Left lobe of liver (tissue), 2 donors: ENCODE measurements at regions not wholly inside any gene's neighbourhood (a gene's known extent, or its start where the extent isn't known, plus 50 kb on each side); places are given as distances from the start of the nearest gene placed in this dataset.
"Not testable (repeated sequence)": the region's sequence is repeated elsewhere in the genome, so short reads cannot be mapped to it uniquely, and the experiment has no call there.

Source experiments
- ATAC-seq: fragments of 200-7000 bp; cut with Tn5 transposase; one replicate; pipeline ENCODE4 v1.9.1; 2020; ENCODE audit warnings: mild to moderate bottlenecking, moderate library complexity
- DNase-seq: peaks from one replicate; pipeline ENCODE4 v3.0.0-alpha.2; 2020; ENCODE audit warnings: low spot score
- donor health status: DM: no; HTN: no; CAD: no; lungs with moderate emphysema.
- donor health status: DM: no; HTN: yes; CAD: no.

DNA sequence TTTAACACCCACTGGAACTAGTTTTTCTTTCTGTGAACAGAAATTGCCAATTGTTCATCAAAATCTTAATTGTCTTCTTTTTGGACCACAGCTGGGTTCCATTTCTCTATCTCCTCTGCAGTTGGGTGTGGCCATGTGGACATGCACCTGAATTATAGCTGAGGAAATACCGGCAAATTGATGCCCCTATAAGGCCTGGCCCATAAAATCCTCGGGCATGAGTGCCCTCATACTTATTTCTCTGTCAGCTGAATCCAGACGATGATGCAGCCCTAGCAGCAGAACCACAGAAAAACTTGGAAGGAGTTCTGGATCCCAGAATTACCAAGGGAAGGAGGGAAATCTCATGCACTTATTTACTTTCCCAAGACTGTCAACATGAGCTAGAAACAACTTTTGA, 249.0 kb downstream of the CYRIA start:
- DNase-seq = no peak
- no peak for ATAC-seq

DNA sequence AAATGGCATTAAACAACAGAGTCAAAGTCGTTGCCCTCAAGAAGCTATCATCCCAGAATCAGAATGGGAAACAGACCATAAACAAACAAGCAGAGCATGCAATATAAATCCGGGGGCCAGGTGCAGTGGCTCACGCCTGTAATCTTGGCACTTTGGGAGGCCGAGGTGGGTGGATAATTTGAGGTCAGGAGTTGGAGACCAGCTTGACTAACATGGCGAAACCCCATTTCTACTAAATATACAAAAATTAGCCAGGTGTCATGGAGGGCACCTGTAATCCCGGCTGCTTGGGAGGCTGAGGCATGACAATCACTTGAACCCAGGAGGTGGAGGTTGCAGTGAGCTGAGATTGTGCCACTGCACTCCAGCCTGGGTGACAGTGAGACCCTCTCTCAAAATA, 249.8 kb downstream of the CYRIA start:
- not testable (repeated sequence) for ATAC-seq, DNase-seq

DNA sequence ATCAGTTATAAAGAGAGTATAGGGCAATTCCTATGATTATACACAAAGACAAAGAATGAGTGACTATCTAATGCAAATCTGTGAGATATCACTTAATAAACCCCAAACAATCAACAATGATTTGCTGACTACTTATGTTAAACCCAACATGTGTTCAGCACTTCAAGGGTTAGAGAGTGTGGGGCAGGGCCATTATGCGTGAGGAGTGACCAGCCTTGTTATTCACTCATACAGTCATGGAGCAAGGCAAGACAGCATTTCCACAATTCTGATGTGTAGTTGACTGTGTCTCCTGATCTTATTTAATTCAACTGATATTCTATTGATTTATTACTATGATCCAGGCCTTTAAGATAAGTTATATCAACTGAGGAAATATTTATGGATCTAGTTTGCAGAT, 251.7 kb downstream of the CYRIA start:
- ATAC-seq = no peak
- no peak for DNase-seq

DNA sequence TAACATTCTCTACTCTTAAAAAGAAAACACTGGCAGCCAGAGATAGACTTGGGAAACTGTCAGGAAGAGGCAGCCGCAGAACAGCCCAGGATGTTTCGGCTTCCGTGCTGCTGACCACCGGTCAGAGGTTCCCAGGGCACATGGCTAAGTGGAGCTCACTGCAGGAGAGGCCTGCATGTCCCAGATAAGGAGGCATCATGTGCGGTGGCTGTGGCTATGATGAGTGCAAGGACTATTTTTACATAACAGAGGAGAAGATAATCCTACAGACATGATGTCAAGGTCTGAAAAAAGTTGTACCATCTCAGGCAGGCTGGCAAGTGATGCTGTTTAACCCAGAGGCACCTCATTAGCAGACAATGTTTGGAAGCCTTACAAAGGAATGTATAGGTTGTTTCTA, 252.3 kb downstream of the CYRIA start:
- ATAC-seq = no peak

DNA sequence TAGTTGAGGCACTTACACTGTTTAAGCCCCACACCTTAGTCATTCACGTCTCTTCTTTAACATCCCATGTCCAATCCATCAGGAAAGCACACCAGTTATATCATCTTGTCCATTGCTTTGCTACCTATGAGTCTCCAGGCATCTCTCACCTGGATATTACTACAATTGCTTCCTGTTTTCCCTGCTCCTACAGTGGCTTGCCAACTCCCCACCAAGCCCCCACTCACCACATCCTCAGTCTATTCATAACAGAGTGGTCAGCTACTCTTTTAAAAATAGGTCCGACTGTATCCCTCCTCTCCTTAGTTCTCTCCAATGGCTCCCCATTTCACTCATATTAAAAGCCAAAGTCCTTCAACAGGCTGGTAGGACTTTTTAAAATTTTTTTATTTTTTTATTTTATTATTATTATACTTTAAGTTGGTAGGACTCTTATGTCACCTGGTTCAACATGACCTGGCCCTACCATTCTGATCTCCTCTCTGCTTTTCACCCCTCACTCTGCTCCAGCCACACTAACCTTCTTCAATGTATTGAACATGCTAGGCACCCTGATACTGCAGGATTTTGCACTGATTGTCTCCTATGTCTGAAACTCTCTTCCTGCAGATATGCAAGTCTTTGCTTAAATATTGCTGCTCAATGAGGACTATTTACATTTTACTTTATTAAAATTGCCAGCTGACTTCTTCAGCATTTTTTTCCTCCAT, 253.2 kb downstream of the CYRIA start:
- no peak for ATAC-seq
- no peak for DNase-seq

More for the DNA sequence above, 252.3 kb downstream of the CYRIA start:
- DNase-seq = no peak

DNA sequence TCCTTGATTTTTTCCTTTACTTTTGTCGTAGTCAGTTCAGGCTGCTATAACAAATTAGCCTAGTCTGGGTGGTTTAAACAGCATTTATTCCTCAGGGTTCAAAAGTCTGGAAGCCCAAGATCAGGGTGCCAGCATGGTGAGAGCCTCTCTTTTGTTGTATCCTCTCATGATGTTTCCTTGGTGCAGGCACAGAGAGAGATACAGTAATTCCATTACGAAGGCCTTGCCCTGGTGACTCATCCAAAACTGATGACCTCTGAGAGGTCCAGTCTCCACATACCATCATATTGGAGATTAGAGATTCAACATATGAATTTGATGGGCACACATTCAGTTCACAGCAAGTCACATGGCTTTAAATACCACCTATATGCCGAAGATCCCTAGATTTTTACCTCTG, 253.8 kb downstream of the CYRIA start:
- ATAC-seq (no peak), DNase-seq (no peak)

DNA sequence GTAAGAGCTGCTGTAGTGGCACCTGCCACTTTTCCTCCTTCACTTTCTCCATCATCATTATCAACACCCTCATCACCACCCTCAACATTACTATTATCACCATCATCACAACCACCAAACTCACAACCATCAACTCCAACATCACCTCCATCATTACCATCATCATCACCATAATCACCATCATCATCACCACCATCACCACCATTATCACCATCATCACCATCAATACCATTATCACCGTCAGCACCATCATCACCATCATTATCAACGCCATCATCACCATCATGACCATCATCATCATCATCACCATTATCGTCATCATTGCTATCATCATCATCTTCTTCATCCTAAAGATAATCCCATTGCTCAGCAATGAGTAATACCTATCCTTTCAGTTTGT, 255.8 kb downstream of the CYRIA start:
- no peak for ATAC-seq

DNA sequence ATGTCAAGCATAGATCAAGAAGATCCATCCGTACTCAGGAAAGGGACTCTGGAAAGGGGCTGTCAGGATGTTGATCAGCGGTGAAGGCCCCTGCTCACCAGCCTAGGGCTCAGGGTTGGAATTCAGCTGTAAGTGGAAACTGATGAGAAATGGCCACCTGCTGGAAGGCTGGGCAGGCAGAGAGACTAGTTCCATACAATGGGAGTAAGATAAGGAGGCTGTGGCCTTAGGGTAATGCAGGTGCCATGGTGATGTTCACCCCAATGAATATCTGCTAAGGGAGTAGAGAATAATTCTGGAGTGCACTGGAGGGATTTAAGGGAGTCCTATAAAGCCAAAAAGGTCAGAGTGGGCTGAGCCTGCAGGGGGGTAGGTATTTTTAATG, 256.6 kb downstream of the CYRIA start:
- no peak for DNase-seq
- ATAC-seq = no peak

More for the DNA sequence above, 255.8 kb downstream of the CYRIA start:
- no peak for DNase-seq

DNA sequence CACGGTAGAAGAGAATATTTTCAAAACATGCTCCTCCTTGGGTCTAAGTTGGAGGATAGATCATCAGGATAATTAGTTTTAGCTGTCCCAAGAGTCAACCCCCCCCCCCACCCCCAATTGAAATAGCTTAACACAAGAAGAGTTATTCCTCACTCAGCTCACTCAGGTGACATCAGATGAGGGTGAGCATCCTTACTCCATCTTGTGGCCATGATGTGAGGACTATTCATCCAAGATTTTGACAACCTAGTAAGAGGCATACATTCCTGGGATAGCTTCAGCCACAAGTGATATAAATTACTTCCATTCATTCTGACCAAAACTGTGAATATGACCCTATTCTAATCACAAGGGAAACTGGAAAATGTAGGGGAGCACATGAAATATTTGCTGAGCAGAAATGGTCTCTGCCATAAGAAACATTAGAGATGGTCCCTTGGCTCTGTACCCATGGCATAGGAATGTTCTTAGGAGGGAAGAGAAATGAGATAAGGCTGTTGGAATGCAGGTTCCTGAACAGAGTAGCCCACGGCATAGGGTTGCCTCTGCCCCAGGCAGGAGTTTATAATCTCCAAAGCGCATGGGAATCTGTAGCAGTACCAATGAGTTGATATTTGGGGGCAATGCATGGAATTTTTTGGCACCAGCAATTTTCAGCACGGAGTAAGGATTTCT, 257.2 kb downstream of the CYRIA start:
- DNase-seq (no peak), ATAC-seq (no peak)

DNA sequence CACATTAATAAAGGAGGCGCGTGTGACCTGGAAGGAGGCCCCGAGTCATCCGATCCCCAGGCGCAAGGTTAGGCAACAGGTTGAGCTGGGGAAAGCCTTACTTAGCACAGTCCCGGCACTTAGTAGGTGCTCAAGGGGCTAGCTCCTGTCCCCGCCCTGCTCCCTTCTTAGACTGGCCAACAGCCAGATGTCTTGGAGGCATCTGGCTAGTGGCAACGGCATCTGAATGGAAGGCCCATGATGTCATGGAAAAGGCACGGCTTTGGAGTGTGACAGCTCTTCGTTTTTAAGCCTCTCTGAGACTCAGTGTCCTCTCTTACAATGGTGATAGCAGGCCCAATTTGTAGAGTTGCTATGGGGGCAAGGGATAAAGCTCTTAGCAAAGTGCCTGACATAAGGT, 258.3 kb downstream of the CYRIA start:
- DNase-seq (no peak), ATAC-seq (no peak)

DNA sequence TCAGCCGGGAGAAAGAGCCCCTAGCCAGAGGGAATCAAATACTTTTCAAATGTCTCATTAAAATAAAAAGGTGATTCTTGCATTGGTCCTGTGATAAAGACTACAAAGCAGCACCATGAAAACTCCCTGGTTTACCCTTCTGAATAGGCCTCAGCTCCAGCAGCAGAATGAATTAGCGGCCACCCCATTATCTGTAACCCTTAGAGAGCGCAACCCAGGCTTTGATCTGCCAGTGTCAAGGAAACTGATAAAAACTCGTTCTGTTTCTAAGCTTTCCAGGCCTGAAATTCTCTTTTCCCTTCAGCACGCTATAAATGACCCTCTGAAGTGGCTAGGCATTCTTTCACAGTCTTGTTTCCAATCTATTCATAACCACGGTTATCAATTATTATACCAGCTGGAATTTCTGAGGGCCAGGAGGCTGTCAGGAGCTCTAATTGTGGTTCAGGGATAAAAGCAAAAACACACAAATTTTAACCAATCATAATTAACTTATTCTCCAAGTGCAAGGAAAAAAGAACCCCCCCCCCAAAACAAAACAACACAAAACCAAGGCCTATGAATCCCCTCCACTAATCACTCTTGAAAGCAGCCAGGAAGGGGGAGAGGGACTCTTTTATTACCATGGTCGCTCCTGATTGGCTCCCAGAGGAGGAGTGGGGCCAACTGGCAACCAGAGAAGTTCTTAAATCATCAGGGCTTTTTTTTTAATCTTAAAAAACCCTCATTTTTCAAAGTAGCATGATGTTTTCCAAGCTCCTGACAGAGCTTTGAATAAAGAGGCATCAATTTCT, 258.9 kb downstream of the CYRIA start:
- ATAC-seq (no peak), DNase-seq (no peak)

DNA sequence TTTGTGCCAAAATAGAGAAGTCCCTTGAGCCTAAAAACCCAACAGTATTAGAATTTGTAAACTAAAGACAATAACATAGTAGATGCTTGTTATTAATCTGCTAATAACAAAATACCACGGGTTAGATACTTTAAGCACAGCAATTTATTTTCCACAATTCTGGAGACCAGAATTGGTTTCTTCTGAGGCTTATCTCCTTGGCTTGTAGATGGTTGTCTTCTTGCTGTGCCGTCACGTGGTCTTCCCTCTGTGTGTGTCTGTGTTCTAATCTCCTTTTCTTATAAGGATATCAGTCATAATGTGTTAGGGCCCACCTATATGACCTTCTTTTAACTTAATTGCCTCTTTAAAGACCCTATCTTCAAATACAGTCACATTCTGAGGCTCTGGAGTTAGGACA, 260.1 kb downstream of the CYRIA start:
- DNase-seq (no peak), ATAC-seq (no peak)

DNA sequence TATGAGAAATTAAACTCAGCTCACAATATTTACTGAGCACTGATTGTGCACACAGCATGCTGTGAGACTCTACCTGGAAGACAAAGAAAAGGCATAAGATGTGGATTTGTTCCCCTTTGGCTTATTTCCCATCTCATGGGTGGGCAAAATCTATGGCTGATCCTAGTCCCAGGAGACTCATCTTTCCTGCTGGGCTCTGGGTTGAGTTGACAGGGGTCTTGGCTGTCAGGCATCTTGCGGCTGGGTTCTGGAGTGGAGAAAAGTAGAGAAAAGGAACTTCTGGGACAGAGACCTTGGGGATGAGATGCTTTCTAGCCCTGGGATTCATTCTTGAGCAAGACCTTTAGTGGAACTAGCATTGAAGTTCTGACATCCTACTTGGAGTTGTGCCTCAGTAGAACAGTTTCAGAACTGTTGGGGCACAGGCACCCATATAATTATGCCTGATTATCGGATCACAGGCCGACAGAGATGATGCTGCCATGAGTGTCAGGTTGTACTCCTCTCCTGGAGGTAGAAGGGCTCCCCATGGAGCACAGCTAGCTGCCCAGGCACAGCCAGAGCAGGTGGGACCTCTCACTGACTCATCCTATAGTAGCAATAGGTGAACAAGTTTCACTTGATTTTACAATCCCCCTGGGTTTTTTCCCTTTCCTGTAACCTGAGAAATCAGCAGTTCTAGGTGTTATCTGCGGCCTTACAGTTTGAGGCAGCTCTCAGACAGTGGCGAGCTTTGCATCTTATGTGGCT, 260.9 kb downstream of the CYRIA start:
- no peak for ATAC-seq
- no peak for DNase-seq

DNA sequence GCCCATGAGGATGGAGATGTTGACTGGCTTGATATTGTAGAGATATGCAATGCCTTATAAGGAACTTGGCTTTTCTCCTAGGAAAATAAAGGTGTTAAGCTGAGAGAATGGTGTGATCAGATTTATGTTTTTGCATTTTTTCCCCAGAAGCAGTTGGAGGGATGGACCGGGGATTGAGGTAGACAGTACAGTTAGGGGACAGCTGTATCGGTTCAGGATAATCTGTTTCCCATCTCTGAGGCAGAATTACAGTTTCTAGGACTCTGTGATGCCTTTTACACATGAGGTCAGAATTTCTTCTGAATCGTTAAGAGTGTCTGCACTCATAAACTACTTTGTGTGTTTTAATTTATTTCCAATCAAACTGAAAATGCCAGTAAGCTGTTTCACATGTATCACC, 261.5 kb downstream of the CYRIA start:
- ATAC-seq (no peak), DNase-seq (no peak)

DNA sequence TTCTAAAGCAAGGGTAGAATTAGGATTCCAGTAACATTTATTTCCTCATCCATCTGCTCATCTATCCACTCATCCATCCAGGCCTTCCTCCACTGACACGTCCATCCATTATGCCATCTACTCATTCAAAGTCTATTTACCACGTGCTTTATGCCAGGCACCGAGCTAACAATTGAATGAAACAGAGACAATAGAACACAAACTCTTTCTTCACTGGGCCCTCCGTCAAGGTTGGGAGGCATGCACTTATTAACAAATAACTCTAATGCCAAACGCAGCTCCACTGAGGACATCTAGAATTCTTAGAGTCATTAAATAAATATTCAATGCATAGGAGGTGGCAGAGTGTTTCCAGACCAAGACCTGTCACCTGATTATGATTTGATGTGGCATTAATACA, 262.7 kb downstream of the CYRIA start:
- no peak for ATAC-seq
- no peak for DNase-seq

DNA sequence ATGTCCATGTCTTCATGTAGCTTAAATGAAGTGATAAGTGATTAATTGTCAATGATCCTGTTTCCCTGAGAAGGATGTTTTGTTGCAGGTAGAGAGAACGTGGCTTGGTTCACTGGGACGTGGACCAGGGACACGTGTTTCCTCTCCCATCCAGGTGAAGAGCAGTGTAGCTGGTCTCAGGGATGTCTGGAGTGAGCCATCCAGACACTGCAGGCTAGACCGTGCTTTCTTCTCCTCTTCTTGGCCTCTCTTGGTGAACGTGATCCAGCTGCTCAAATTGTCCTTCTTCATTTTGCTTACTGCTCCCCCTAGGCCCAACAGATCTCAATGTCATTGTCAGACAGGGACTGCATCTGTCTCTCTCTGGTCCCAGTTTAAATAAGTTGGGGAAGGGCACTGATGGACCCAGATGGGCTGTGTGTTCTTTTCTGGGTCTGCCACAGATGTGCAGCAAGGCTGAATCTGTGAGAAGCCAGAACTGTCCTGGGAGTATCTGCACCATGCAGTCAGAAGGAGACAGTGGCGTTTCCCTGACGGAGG, 263.8 kb downstream of the CYRIA start:
- no peak for DNase-seq
- no peak for ATAC-seq

DNA sequence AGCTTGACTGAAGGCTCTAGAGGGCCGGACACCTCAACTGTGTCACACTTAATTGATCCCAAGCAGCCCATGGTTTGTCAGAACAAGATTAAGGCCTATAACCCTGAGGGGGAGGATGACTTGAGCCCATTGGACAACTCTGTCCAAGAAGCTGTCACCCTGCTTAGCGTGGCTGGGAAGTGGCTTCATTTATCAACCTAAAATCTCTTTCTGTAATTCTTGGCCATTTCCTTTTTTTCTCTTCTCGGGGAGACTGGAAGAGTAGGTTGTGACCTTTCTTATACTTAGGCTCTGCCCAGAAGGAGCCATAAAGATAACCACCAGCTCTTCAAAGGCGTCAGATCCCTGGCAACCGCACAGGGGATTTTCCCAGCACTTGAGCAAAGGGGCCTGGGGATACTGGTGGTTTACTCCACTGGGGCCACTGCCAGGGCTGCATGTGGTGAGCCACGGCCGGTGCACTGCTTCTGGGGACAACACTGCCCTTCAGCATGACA, 265.5 kb downstream of the CYRIA start:
- no peak for DNase-seq
- no peak for ATAC-seq

DNA sequence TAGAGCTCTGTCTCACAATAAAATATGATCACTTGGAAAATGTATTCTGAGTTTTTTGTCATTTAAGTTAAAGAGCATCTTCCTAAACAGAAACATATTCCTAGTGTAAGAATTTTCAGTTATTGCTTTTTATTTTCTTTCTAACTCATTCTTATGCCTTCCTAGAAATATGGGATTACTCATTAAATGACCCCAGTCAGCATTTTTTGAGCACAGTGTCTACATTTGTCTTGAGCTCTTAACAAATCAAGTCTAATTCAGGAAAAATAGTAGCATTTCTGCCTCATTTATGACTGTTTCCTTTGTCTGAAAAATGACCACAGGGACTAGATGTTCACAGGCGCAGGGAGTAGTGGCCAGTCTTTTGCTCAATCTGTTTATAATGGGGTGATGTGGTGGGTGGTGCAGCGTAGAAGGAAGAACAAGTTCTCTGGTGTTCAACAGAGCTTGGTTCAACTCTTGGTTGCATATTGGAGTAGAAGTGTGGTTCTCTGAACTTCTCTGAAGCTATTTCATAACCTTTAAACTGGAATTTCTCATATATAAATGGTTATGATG, 267.1 kb downstream of the CYRIA start:
- DNase-seq (no peak), ATAC-seq (no peak)

DNA sequence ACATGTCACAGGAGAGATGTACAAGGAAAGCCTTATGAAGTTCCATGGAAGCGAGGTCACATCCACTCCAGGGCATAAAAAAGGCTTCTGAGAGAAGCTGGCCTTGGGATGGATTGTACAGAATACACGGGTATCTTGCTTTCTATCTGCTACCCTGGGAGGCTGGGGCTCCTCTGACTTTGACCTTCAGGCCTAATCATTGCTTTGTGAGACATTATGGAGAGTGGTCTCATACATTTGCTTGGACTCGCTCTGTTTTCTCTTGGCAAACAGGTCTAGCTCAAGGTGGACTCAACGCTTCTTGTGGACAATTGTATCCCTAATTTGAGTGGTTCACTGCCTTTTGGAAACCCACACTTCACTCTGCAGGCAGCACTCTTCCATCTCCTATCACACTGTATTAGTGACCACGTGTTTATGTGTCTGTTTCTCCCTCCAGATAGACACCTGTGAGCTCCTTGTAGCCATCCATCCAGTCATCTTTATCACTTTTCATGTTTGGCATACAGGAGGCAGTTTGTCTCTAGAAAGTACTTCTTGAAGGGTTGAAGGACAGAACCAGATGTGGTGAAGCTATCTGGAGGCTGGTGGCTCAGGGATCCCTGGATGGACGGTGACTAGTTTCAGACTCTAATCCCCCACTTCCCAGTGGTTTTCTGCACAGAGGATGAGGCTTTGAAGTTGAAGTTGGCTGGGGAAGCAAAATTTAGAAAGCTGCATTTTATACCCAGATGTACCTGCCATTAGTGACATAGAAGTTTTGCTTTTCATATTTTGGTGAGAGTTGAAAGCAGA, 267.8 kb downstream of the CYRIA start:
- ATAC-seq = no peak

DNA sequence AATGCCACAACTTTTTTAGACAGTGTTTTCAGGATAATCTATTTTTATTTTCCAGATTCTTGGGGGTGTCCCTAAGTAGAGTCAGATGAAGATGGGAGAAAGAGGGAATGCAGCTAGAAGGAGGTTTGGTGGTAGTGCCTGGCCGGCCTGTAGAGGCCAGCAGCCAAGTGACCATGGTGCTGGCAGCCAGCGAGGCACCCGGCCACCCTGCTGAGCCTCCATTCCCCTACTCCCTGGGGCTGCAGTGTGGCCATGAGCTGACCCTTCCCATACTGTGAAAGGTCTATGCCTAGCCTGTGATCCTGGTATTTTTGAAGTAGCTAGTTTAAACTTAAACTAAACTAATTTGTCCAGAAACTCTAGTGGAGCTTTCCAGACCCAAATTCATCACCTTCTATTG, 268.6 kb downstream of the CYRIA start:
- DNase-seq (no peak), ATAC-seq (no peak)

More for the DNA sequence above, 267.8 kb downstream of the CYRIA start:
- no peak for DNase-seq
